ENCODE measurements at regions not wholly inside any gene's neighbourhood (a gene's known extent, or its start where the extent isn't known, plus 50 kb on each side); places are given as distances from the start of the nearest gene placed in this dataset.
"Not testable (repeated sequence)": the region's sequence is repeated elsewhere in the genome, so short reads cannot be mapped to it uniquely, and the experiment has no call there.

DNA sequence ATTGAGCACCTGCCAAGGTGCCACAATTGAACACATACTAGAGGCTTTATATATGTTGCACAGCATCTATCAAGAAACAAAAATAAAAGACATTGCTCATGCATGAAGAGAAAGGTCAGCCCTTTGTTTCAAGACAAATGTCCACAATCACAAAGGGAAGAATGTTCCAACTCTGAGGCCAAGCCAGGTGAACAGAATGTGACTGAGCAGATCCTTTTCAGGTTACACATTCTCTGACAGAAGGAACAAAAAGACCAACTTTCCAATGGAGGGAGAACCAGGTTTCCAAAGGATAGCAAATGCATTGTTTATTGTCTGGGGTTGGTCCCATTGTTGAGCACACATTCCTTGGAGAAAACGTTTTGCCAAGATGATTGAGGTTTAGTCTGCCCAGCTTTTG lies 50.2 kb upstream of the FAM174B start:
- CTCF ChIA-PET = no interaction called here
- POLR2A ChIA-PET = no interaction called here

DNA sequence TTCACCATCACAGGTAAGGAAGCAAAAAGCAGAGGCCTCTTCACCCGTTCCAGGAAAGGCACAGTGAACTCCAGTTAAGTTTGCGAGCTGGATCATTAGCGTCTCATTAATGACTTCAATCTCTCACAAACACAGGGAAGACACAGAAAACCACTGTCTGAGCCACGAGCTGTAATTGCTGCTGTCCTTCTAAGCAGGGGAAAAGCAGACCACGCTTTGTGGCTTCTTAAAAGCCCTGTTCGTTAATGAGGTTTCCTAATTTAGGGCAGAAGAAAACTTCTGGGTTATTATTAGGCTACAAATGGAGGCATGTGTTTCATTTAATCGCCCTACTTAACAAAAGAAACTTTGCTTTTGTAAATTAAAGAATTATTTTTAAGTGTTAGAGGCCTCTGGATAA lies 50.6 kb upstream of the FAM174B start:
- CTCF ChIA-PET = no interaction called here
- POLR2A ChIA-PET = no interaction called here

DNA sequence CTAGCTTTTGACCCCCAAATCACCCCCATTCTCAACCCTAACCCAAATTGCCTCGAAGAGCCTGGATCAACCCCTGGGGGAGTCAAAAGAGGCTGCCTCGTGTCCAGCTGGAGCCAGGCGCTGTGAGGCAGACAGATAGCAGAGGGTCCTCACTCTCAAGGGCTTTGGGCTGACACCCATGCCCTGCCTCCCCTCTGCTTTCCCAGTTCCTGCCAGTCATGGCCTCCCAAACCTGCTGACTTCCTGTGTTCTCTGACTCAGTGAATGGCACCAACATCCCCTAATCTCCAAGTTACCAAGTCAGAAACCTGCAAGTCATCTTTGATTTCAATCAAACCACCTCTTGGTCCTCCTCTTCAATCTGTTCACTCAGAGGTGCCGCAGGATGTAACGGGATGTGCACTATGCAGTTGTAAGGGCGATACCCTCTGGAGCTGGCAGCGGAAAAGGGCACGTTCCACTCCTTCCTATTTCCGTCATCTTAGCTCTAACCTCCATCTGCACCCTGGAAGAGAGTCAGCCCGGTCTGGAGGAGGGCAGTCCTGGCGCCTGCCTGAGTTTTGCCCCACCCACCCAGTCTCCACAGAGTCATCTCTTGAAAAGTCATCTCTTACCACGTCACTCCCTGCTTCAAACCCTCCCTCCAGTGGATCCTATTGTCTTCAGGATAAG lies 52.4 kb upstream of the FAM174B start:
- ChIA-PET POLR2A (no interaction called here), CTCF (interaction anchor here (1.5 kb wide), 1 partner anchor 10 kb away, joined by 3 read pairs; no protein-coding TSS in a partner anchor)

DNA sequence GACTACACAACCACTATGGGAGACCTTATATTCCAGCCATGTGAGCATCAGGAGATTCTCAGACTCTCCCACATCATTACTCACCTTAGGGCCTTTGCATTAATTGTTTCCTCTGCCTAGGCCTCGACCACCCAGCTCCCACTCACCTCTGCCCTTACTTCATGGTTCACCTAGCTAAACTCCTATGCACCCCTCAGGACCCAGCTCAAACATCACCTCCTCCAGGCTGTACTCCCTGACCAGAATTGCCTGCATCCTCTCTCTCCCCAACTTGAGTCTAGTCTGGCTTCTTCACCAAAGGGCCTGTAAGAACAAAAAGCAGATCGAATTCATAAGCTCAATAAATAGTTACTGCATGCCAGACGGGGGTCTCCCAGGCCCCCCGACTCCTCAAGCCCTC lies 53.1 kb upstream of the FAM174B start:
- ChIA-PET POLR2A (no interaction called here), CTCF (interaction anchor here (1.5 kb wide), 1 partner anchor 11 kb away, joined by 3 read pairs; no protein-coding TSS in a partner anchor)

DNA sequence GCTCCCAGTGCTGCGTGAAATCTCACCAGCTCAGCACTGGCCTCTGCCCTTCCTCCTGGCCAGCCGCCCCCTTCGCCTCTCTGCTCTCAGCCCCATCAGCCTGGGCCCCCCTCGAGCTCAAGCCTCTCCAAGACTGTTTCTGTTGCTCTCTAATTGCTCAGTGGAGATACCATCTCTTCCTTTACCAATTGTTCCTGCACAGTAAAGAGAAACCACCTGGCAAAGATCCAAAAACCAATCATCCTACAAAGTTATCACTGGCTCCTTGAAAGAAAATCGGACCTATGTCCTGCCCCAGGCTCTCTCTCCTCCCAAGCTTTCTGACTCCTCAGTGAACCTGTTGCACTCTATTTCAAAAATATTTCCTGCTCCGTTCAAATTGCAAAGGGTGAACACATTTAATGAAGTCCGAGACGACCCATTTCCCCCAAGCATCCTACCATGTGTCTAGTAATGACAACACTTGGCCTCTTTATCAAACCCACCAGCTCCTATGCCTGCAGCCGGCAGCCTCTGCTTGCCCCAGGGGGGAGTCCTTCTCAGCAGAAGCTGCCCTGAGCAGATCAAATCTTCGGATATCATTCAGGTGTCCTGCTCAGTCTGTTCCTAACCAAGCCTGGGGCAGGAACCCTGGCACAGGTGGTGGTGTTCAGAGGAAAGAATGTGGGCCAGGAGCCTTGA lies 53.7 kb upstream of the FAM174B start:
- ChIA-PET POLR2A (no interaction called here), CTCF (interaction anchor here (1.1 to 1.5 kb wide), 2 partner anchors 11 to 42 kb away, joined by 3 read pairs; no protein-coding TSS in a partner anchor)

DNA sequence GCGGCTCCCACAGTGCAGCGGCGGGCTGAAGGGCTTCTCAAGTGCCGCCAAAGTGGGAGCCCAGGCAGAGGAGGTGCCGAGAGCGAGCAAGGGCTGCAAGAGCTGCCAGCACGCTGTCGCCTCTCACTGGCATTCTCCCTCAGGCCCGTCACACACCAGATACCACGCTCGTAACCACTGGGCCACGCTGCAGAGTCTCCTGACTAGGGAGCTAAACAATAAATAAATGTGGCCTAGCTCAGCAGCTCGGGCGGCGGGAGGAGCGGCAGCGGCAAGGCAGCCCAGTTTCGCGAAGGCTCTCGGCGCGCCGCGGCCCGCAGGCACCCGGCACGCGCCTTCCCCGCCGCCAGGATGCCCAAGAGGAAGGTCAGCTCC lies 55.9 kb upstream of the FAM174B start:
- POLR2A ChIA-PET = no interaction called here
- CTCF ChIA-PET = no interaction called here

- CTCF ChIA-PET = interaction anchor here (0.7 to 1.3 kb wide), 14 partner anchors 10 to 615 kb away, joined by 3 to 12 read pairs (median 4); no protein-coding TSS in a partner anchor
- POLR2A ChIA-PET = no interaction called here
Observed at GRCh38 chr15:92714077-92714476, 58.5 kb upstream of the FAM174B start.

GRCh38 chr15:92714477-92715401 lies 59.2 kb upstream of the FAM174B start:
- POLR2A ChIA-PET = interaction anchor here (0.5 kb wide), 1 partner anchor 321 kb away, joined by 4 read pairs; no protein-coding TSS in a partner anchor
- CTCF ChIA-PET = interaction anchor here (0.7 to 1.3 kb wide), 14 partner anchors 9 to 615 kb away, joined by 3 to 12 read pairs (median 4); no protein-coding TSS in a partner anchor

DNA sequence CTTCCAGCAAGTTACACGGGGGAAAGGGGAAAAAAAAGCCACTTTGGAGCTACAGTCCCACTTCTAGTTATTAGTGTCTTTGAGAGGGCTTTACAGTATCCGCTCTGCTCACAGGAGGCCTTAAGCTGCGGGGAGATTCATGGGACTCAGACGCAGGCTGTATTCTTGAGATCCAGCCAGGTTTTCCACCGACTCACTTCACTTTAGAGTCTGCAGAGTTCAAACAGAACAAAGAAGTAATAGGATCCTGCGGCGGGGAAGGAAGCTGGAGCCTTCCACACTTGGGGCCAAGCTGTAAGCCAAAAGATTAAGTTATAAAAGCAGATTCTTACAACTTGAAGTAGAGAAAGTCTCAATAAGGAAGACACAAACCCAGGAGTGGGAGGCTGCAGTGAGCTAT lies 60.2 kb upstream of the FAM174B start:
- POLR2A ChIA-PET = no interaction called here
- CTCF ChIA-PET = interaction anchor here (0.6 kb wide), 1 partner anchor 155 kb away, joined by 5 read pairs; no protein-coding TSS in a partner anchor

DNA sequence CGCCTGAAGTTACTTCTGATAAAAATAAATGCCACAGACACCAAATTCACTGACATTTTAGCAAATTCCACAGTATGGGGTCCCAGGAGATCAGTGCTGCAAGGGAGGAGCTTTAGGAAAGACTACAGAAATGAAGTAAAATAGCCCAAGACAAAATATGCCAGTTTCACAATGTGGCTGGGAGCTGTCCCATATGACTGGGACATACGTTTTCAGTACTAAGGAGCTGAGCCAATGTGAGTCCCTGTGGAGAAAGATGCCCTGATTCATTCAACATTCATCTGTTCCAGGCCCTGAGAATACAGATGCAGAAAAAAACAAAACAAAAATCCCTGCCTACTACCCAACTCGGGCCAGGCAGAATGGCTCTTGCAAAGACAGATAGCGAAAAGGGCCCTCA lies 63.4 kb upstream of the FAM174B start:
- ChIA-PET POLR2A (interaction anchor here (0.5 kb wide), 1 partner anchor 104 kb away, joined by 4 read pairs; no protein-coding TSS in a partner anchor), CTCF (no interaction called here)

- POLR2A ChIA-PET = no interaction called here
- CTCF ChIA-PET = interaction anchor here (1.3 kb wide), 1 partner anchor 9 kb away, joined by 3 read pairs; no protein-coding TSS in a partner anchor
Observed at GRCh38 chr15:92724144-92724543, 68.6 kb upstream of the FAM174B start.

GRCh38 chr15:92725171-92725570 lies 69.6 kb upstream of the FAM174B start:
- CTCF ChIA-PET = no interaction called here

GRCh38 chr15:92728266-92728665 lies 72.7 kb upstream of the FAM174B start:
- POLR2A ChIA-PET = no interaction called here
- CTCF ChIA-PET = no interaction called here

More at GRCh38 chr15:92725171-92725570, 69.6 kb upstream of the FAM174B start:
- POLR2A ChIA-PET = no interaction called here

DNA sequence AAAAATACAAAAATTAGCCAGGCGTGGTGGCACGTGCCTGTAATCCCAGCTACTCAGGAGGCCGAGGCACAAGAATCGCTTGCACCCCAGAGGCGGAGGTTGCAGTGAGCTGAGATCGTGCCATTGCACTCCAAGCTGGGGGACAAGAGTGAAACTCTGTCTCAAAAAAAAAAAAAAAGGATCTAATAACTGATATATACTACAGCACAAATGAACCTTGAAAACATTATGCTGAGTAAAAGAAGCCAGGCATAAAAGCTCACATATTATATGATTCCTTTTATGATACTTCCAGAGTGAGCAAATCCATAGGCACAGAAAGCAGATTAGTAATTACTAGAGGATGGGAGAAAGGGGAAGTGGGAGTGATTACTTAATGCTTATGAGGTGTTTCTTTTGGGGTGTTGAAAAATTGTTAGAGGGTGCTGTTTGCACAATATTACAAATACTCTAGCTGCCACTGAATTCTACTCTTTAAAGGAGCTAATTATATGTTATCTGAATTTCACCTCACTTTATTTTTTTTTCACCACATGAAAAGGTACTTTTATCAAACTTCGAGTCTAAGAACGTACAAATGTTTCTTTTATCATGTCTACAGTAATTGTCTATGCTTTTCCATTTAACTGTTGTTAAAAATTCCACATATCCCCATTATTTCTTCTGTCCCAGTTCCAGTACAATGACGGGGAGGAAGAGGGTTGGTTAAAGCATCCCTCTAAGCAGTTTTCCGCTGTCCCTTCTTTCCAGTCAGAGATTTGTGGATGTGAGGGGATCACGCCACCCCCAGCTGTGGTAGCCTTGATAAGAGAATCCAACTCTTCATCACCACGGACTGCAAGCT lies 77.7 kb upstream of the FAM174B start:
- POLR2A ChIA-PET = no interaction called here
- CTCF ChIA-PET = interaction anchor here (1.0 kb wide), 1 partner anchor 19 kb away, joined by 3 read pairs; no protein-coding TSS in a partner anchor

DNA sequence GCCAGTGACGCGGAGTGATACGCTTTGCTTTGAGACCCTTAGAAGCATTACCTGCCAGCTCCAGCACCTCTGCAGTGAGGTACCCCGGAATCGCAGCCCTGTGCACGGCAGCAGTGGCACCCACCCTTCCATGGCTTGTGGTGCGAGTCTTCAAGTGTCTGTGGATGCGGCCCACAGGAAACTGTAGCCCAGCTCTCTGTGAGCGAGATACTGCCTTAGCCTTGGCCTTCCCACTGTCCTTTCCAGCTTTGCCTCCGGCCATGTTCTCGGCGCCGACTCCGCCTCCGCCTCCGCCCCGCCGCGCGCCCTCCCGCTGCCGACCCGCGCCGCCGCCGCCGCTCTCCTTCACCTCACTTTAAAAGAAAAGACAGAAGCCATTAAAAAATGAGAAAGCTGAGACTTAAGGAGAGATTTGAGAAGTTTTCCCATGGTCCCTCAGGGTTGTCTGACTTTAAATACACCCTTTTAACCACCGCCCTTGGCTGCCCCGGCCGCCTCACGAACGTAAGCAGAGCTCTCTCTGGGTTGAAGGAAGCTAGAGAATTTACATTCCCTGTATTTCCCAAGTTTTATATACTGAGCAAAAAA lies 78.5 kb upstream of the FAM174B start:
- CTCF ChIA-PET = interaction anchor here (1.0 kb wide), 1 partner anchor 19 kb away, joined by 3 read pairs; no protein-coding TSS in a partner anchor
- POLR2A ChIA-PET = interaction anchor here (0.6 kb wide), 1 partner anchor 99 kb away, joined by 5 read pairs; no protein-coding TSS in a partner anchor

DNA sequence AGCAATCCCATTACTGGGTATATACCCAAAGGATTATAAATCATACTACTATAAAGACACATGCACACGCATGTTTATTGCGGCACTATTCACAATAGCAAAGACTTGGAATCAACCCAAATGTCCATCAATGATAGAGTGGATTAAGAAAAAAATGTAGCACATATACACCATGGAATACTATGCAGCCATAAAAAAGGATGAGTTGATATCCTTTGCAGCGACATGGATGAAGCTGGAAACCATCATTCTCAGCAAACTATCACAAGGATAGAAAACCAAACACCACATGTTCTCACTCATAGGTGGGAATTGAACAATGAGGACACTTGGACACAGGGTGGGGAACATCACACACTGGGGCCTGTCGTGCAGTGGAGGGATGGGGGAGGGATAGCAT lies 83.7 kb upstream of the FAM174B start:
- POLR2A ChIA-PET, CTCF ChIA-PET: not testable (repeated sequence)

GRCh38 chr15:92745845-92746271 lies 90.3 kb upstream of the FAM174B start:
- CTCF ChIA-PET = no interaction called here
- POLR2A ChIA-PET = no interaction called here

- POLR2A ChIA-PET = no interaction called here
- CTCF ChIA-PET = no interaction called here
Observed at GRCh38 chr15:92747047-92747446, 91.5 kb upstream of the FAM174B start.

DNA sequence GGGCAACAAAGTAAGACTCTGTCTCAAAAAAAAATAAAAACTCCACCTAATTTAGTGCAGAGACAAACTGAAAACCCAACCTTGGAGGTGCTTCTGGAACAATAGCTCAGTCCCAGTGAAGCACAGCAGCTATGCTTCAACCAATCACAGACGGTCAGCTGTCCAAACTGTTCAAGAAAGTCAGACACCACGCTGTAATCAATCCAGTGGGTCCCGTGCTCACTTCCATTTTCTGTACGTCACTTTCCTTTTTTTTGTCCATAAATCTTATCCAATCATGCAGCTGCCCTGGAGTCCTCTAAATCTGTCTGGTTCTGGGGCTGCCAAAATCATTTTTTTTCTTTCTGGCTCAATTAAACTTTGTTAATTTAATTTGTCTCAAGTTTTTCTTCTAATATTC lies 93.6 kb upstream of the FAM174B start:
- ChIA-PET CTCF (no interaction called here), POLR2A (no interaction called here)

All from activated CD8-positive, alpha-beta memory T cell treated with anti-CD3 and anti-CD28 coated beads for 36 hours (primary cell).